B cell (primary cell): ENCODE measurements at regions not wholly inside any gene's neighbourhood (a gene's known extent, or its start where the extent isn't known, plus 50 kb on each side); places are given as distances from the start of the nearest gene placed in this dataset.

Experiments used
- ATAC-seq: fragments of 200-7000 bp; cut with Tn5 transposase; one replicate; pipeline ENCODE4 v1.10.0; 2021; ENCODE audit warnings: low read depth, mild to moderate bottlenecking, moderate number of reproducible peaks, moderate library complexity
- CTCF ChIA-PET: fragments of 350-600 bp; sonication (Branson Sonifier 250); formaldehyde crosslinking; loops from one replicate; lab custom pipeline; 2021; ENCODE audit warnings: antibody characterized with exemption, inconsistent platforms; lab: Charles Lee
- POLR2A ChIA-PET: fragments of 350-600 bp; sonication (Branson Sonifier 250); formaldehyde crosslinking; loops from one replicate; lab custom pipeline; 2021; ENCODE audit warnings: antibody characterized with exemption; lab: Charles Lee
- DNase-seq: peaks from one replicate; pipeline ENCODE4 v3.0.0; 2013
- H2AFZ ChIP-seq: 2 replicates; pipeline ENCODE4 v1.6.1; 2012; ENCODE audit warnings: mild to moderate bottlenecking, low read depth, low read length; ENCODE audit not compliant: insufficient read depth, poor library complexity, severe bottlenecking
- H3K27ac ChIP-seq, 2 donors: 1 replicate in 1 of 2; 2 replicates in 1 of 2; pipeline ENCODE4 v1.5.1; 2012 to 2013; ENCODE audit warnings: low read length in 2 of 2, mild to moderate bottlenecking in 2 of 2, moderate library complexity in 1 of 2
- H3K27me3 ChIP-seq, 4 experiments: fragments of 200-600 bp in 1 of 4; sonication (generic) in 1 of 4; replicated peaks in 1 of 4; 1 replicate in 2 of 4; 2 replicates in 2 of 4; pipeline versions ENCODE4 v1.6.1 to v1.7.0; 2013 to 2016; ENCODE audit warnings: low read length in 3 of 4, mild to moderate bottlenecking in 2 of 4, mixed read lengths in 1 of 4, moderate library complexity in 1 of 4; ENCODE audit not compliant: insufficient read depth in 4 of 4, control insufficient read depth in 3 of 4; ENCODE audit errors: control extremely low read depth in 1 of 4
- H3K36me3 ChIP-seq, 2 experiments: replicated peaks in 1 of 2; 1 replicate in 1 of 2; 2 replicates in 1 of 2; pipeline versions ENCODE4 v1.6.1 to v1.7.1; 2013; ENCODE audit warnings: low read length in 1 of 2; ENCODE audit not compliant: insufficient read depth in 2 of 2, control insufficient read depth in 1 of 2; ENCODE audit errors: control extremely low read depth in 1 of 2, extremely low read depth in 1 of 2
- H3K4me1 ChIP-seq, 2 donors: fragments of 200-600 bp in 1 of 2; sonication (generic) in 1 of 2; 1 replicate in 1 of 2; 2 replicates in 1 of 2; pipeline versions ENCODE4 v1.5.1 to v1.6.1; 2013 to 2017; ENCODE audit warnings: low read length in 2 of 2; ENCODE audit not compliant: control insufficient read depth in 2 of 2, insufficient read depth in 2 of 2
- H3K4me2 ChIP-seq: replicated peaks from 2 replicates; pipeline ENCODE3; 2012; ENCODE audit warnings: mild to moderate bottlenecking, low read depth, low read length; ENCODE audit not compliant: poor library complexity, severe bottlenecking
- H3K4me3 ChIP-seq, 5 experiments: fragments of 200-600 bp in 1 of 5; sonication (generic) in 1 of 5; 1 replicate in 3 of 5; 2 replicates in 2 of 5; pipeline versions ENCODE4 v1.5.1 to v1.7.0; 2011 to 2016; ENCODE audit warnings: low read length in 4 of 5, mild to moderate bottlenecking in 4 of 5, low read depth in 2 of 5, control low read depth in 1 of 5, moderate library complexity in 1 of 5; ENCODE audit not compliant: insufficient read depth in 1 of 5; ENCODE audit errors: control extremely low read depth in 1 of 5, extremely low read depth in 1 of 5
- H3K79me2 ChIP-seq: fragments of 200-600 bp; sonication (generic); one replicate; pipeline ENCODE4 v1.6.0; 2016; ENCODE audit warnings: low read length; ENCODE audit not compliant: control insufficient read depth, insufficient read depth
- H3K9ac ChIP-seq: fragments of 200-600 bp; sonication (generic); 2 replicates; pipeline ENCODE4 v1.6.1; 2017; ENCODE audit warnings: mild to moderate bottlenecking, low read length, moderate library complexity
- H3K9me3 ChIP-seq, 3 donors: one replicate each; pipeline versions ENCODE4 v1.6.1 to v1.7.1; 2013; ENCODE audit warnings: low read length in 2 of 3; ENCODE audit not compliant: control insufficient read depth in 2 of 3, insufficient read depth in 1 of 3; ENCODE audit errors: control extremely low read depth in 1 of 3
- H4K20me1 ChIP-seq: 2 replicates; pipeline ENCODE4 v1.6.0; 2012; ENCODE audit warnings: mild to moderate bottlenecking, low read length; ENCODE audit not compliant: insufficient read depth, control insufficient read depth, poor library complexity, severe bottlenecking
- H3K27ac Mint-ChIP-seq: one replicate; pipeline ENCODE4 v1.8.0; 2021; ENCODE audit warnings: mixed read lengths
- H3K27me3 Mint-ChIP-seq: one replicate; pipeline ENCODE4 v1.8.0; 2021; ENCODE audit warnings: mixed read lengths
- H3K4me1 Mint-ChIP-seq: one replicate; pipeline ENCODE4 v1.8.0; 2021; ENCODE audit warnings: mixed read lengths
- H3K4me3 Mint-ChIP-seq: one replicate; pipeline ENCODE4 v1.8.0; 2021; ENCODE audit warnings: mixed read lengths
- H3K9me3 Mint-ChIP-seq: one replicate; pipeline ENCODE4 v1.8.0; 2022; ENCODE audit warnings: mixed read lengths; ENCODE audit not compliant: insufficient read depth
- CTCF ChIP-seq: fragments of 200-600 bp; IDR thresholded peaks from one replicate; pipeline ENCODE4 v1.8.0; 2022; ENCODE audit warnings: antibody characterized with exemption, mild to moderate bottlenecking
- EZH2 ChIP-seq: IDR thresholded peaks from 2 replicates; pipeline ENCODE4 v1.6.1; 2012; ENCODE audit warnings: borderline replicate concordance, low read depth, mild to moderate bottlenecking, moderate library complexity, low read length; ENCODE audit not compliant: insufficient read depth, poor library complexity, severe bottlenecking
- WGBS: methylation state at CpG from one replicate; pipeline ENCODE4 v1.1.5; 2013; ENCODE audit warnings: missing lambda C conversion rate; ENCODE audit not compliant: insufficient coverage; 5-methylcytosine and 5-hydroxymethylcytosine counted together
- intact Hi-C: fragments of 100-400 bp; cut with micrococcal nuclease; formaldehyde crosslinking; loops from one replicate; pipeline ENCODE4 v1.10.0; 2022

GRCh38 chr9:129280623-129281271 is 102.7 kb upstream of the IER5L start:
- Histone ChIP-seq H4K20me1 (no peaks in the 10 kb centered on the region), H3K27me3 (peaks cover 0 to 24% (median 1%) of the 10 kb centered on the region in 4 experiments), H3K4me1 (no peaks in the 10 kb centered on the region), H2AFZ (no peak overlapping the region), H3K27ac (no peak overlapping the region), H3K4me3 (no peak overlapping the region), H3K79me2 (no peaks in the 10 kb centered on the region), H3K9ac (no peak overlapping the region), H3K4me2 (no peak overlapping the region), H3K36me3 (no peaks in the 10 kb centered on the region), H3K9me3 (no peaks in the 10 kb centered on the region)
- H3K4me1 Mint-ChIP-seq = no peaks in the 10 kb centered on the region
- ATAC-seq (no peak), DNase-seq (no peak)
- no peaks in the 10 kb centered on the region for H3K9me3 Mint-ChIP-seq
- intact Hi-C loops = no loop called here
- POLR2A ChIA-PET = no interaction called here
- H3K27me3 Mint-ChIP-seq = peaks cover 22% of the 10 kb centered on the region
- TF ChIP-seq CTCF = no peak
- no peak for TF ChIP-seq EZH2
- WGBS = 86% methylated on average over 8 of the region's 8 CpGs
- CTCF ChIA-PET = no interaction called here
- no peak overlapping the region for H3K27ac Mint-ChIP-seq
- no peak overlapping the region for H3K4me3 Mint-ChIP-seq

GRCh38 chr9:129280236-129280622 is 102.2 kb upstream of the IER5L start:
- no peak overlapping the region for H3K9ac ChIP-seq
- CTCF ChIA-PET = no interaction called here
- intact Hi-C loops = no loop called here
- POLR2A ChIA-PET = no interaction called here
- H3K27me3 Mint-ChIP-seq = peaks cover 28% of the 10 kb centered on the region
- H3K4me1 Mint-ChIP-seq = no peaks in the 10 kb centered on the region
- DNase-seq (no peak), ATAC-seq (no peak)
- no peak overlapping the region for H3K4me3 ChIP-seq
- 83% methylated on average over 6 of the region's 8 CpGs for WGBS
- H3K27me3 ChIP-seq = peaks cover 0 to 27% (median 1%) of the 10 kb centered on the region in 4 experiments
- no peak for TF ChIP-seq EZH2
- no peak for TF ChIP-seq CTCF
- no peaks in the 10 kb centered on the region for H4K20me1 ChIP-seq
- H3K27ac ChIP-seq = no peak overlapping the region
- no peak overlapping the region for H2AFZ ChIP-seq
- no peaks in the 10 kb centered on the region for H3K4me1 ChIP-seq
- no peak overlapping the region for H3K4me2 ChIP-seq
- H3K27ac Mint-ChIP-seq = no peak overlapping the region
- no peaks in the 10 kb centered on the region for H3K9me3 ChIP-seq
- H3K79me2 ChIP-seq = no peaks in the 10 kb centered on the region
- no peaks in the 10 kb centered on the region for H3K9me3 Mint-ChIP-seq
- no peak overlapping the region for H3K4me3 Mint-ChIP-seq
- no peaks in the 10 kb centered on the region for H3K36me3 ChIP-seq
